HG03442 (cell line): ENCODE measurements at regions not wholly inside any gene's neighbourhood (a gene's known extent, or its start where the extent isn't known, plus 50 kb on each side); places are given as distances from the start of the nearest gene placed in this dataset.
"Not testable (repeated sequence)": the region's sequence is repeated elsewhere in the genome, so short reads cannot be mapped to it uniquely, and the experiment has no call there.

ENCODE experiments used
- ATAC-seq: cut with Tn5 transposase; IDR thresholded peaks from one replicate; pipeline ENCODE4 v1.9.1; 2021; ENCODE audit warnings: mild to moderate bottlenecking, moderate library complexity; ENCODE audit not compliant: unreplicated experiment

- ATAC-seq = no peak
Observed at GRCh38 chr3:125645616-125646015, 50.3 kb upstream of the OSBPL11 start.

- no peak for ATAC-seq
Observed at GRCh38 chr3:125646581-125646980, 51.3 kb upstream of the OSBPL11 start.

- no peak for ATAC-seq
Observed at GRCh38 chr3:125647318-125648014, 52.2 kb upstream of the OSBPL11 start.

- ATAC-seq = no peak
Observed at GRCh38 chr3:125651244-125651643, 55.9 kb upstream of the OSBPL11 start.

GRCh38 chr3:125652349-125652748 is 57.1 kb upstream of the OSBPL11 start:
- no peak for ATAC-seq

- ATAC-seq = no peak
Observed at GRCh38 chr3:125654526-125654925, 59.2 kb upstream of the OSBPL11 start.

- ATAC-seq = no peak
Observed at GRCh38 chr3:125662675-125663074, 67.4 kb upstream of the OSBPL11 start.

- no peak for ATAC-seq
Observed at GRCh38 chr3:125670352-125670751, 75.1 kb upstream of the OSBPL11 start.

GRCh38 chr3:125670945-125671344 is 75.6 kb upstream of the OSBPL11 start:
- no peak for ATAC-seq

GRCh38 chr3:125671461-125672243 is 76.4 kb upstream of the OSBPL11 start:
- no peak for ATAC-seq

- no peak for ATAC-seq
Observed at GRCh38 chr3:125675791-125676190, 80.5 kb upstream of the OSBPL11 start.

- ATAC-seq = no peak
Observed at GRCh38 chr3:125679258-125679657, 84.0 kb upstream of the OSBPL11 start.

- ATAC-seq = no peak
Observed at GRCh38 chr3:125681146-125681545, 85.8 kb upstream of the OSBPL11 start.

- not testable (repeated sequence) for ATAC-seq
Observed at GRCh38 chr3:125681906-125682305, 86.6 kb upstream of the OSBPL11 start.

- not testable (repeated sequence) for ATAC-seq
Observed at GRCh38 chr3:125682610-125683009, 87.3 kb upstream of the OSBPL11 start.

GRCh38 chr3:125683067-125683829 is 88.0 kb upstream of the OSBPL11 start:
- no peak for ATAC-seq

- no peak for ATAC-seq
Observed at GRCh38 chr3:125684199-125684598, 88.9 kb upstream of the OSBPL11 start.

GRCh38 chr3:125685741-125686140 is 90.4 kb upstream of the OSBPL11 start:
- not testable (repeated sequence) for ATAC-seq

GRCh38 chr3:125692361-125692760 is 97.1 kb upstream of the OSBPL11 start:
- no peak for ATAC-seq

GRCh38 chr3:125693887-125694286 is 98.6 kb upstream of the OSBPL11 start:
- no peak for ATAC-seq

- no peak for ATAC-seq
Observed at GRCh38 chr3:125694761-125695294, 99.5 kb upstream of the OSBPL11 start.
